KBM-7 (cell line): ENCODE measurements at regions not wholly inside any gene's neighbourhood (a gene's known extent, or its start where the extent isn't known, plus 50 kb on each side); places are given as distances from the start of the nearest gene placed in this dataset.

Experiments used
- DNase-seq: peaks from one replicate; pipeline ENCODE4 v3.0.0-alpha.2; 2015
- in situ Hi-C: fragments of 300-500 bp; cut with MboI; formaldehyde crosslinking; loops from 2 replicates; pipeline ENCODE4 v1.14.3; 2020; ENCODE audit warnings: low sequenced_read_pairs, low pct_unique_long_range_greater_than_20kb, mixed read lengths

DNA sequence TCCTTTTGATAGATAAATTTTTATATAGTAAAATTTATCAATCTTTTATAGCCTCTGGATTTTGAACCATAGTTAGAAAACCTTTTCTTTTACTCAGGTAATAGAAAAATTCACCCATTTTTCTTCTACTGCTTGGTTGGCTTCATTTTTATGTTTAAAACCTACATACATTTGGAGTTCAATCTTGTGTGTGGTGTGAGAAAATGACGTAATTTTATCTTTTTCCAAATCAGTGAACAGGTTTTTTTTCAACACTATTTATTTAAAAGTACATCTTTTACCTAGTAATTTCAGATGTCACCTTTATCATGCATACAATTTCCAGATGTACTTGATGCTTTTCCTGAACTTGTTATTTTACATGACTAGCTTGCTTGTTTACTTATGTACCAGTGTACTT is 200.2 kb downstream of the TRIM36 start:
- in situ Hi-C loops: no loop called here
- DNase-seq: no peak

DNA sequence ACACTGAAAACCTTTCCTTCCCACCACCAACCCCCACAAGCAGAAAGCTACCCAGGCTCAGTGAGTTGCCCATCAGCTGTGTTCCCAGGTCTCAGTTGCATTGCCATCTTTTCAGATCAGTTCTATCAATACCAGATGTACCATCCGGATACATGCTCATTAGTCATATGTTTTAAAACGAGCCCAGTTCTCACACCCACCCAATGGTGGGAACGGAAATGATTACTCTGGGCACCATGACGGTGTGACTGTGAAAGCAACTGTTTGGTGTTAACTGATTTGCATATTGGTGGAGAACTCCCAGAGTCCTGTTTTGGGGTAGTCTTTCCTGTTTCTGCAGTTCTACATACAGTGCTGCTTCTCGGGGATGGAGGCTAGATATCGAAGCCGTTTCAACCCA is 212.3 kb downstream of the TRIM36 start:
- no peak for DNase-seq
- in situ Hi-C loops: no loop called here

DNA sequence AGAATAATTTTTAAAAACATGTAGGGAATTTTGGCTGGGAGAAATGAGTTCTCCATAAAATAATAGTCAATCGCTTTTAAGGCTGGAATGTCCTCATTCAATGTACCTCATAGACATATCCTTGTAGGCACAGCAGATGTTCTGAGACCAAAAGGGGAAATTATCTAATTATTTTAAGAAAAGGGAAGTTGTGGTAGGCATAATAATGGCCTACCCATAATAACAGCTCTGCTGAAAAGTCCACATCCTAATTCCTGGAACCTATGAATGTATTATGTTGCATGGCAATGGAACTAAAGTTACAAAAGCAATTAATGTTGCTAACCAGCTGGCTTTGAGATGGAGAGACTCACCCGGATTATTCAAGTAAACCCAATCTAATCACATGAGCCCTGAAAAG is 216.1 kb downstream of the TRIM36 start:
- peak; percentile 83 for DNase-seq
- in situ Hi-C loops: no loop called here

DNA sequence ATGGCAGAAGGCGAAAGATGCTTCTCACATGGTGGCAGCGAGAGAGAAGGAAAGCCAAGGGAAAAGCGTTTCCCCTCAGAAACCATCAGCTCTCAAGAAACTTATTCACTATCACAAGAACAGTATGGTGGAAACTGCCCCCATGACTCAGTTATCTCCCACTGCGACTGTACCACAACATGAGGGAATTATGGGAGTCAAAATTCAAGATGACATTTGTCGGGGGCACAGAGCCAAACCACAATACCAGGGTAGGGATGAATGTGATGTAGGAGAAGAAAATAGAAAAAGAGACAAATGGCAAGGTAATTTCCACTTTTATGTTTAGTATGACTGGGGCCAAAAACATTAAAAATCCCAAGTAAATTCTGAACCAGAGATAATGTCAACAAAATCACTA is 216.8 kb downstream of the TRIM36 start:
- DNase-seq: peak; percentile 64
- in situ Hi-C loops: no loop called here

DNA sequence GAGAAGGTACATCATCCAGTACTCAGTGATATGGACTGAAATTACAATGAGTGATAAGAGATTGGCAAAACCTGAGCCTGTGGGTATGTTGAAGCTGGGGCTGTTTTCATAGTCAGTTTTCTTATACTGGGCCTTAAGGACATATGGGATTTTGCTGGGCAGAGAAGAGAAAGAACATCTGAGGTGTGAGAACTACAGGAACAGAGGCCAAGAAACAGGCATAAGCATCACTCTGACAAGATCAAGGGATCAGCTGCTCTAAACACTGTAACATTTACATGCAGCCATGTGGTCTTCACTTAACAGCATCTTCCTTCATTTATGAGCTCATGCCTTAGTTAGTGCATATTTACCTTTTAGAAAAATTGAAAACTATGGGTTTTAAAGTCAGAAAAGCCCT is 220.0 kb downstream of the TRIM36 start:
- in situ Hi-C loops: no loop called here
- DNase-seq: no peak

DNA sequence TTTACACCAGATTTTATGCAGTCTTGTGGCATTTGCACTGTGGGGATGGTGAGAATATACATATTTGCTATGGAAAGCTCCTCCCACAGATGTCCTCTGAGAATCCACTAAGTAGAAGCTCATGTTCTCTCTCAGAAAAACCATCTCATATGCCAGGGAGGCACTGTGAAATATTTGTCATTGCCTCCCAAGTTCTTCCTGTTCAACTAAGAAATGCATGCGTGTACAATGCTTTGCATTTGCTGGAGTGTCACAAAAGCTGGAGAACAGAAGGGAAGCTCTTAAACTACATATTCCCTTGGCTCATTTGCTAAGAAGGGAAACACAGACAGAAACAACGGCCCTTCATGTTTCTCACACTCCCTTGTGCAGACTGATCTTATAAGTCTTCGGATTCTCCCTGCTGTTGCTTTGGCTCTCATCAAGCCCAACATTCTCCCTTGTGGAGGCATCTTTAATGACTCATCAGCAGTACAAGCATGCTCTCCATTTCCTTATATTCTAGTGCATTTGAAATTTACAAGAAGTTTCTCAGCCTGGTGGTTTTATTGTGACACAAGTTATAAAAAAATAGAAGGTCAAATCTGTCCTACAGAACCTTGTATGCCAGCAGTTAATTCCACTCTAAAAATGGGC is 220.6 kb downstream of the TRIM36 start:
- no peak for DNase-seq

DNA sequence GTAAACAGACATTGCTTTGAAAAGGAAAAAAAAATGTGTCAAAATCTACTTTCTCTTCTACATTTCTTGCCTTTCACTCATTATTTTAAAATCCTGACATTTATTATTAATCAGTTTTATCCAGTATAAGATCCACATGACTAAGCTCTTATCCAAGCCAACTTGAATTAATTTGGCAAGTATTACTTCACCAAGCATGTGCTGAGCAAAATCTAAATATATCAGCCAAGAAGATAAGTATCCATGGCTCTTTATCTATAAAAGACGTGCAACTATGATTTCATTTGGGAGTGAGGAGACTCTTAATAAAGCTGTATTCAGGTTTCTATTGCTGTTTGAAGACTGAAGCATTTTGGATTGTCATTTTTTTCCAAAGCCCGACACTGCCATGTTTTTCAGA is 221.3 kb downstream of the TRIM36 start:
- in situ Hi-C loops: no loop called here
- no peak for DNase-seq

More for the DNA sequence above, 220.6 kb downstream of the TRIM36 start:
- in situ Hi-C loops: no loop called here

DNA sequence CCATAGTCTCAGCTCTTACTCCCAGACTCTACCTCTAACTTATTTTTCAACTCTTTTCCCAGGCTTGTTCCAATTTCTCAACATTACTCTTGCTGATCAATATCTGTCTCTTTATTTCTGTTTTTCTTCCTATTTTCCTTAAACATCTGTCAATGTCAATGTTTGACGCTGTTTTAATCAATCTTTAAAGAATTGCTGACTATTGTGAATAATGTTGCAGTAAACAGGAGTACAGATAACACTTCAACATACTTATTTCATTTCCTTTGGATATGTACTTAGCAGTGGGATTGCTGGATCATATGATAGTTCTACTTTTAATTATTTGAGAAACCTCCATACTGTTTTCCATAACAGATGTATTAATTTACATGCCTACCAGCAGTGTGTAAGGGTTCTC is 229.0 kb downstream of the TRIM36 start:
- in situ Hi-C loops: no loop called here
- DNase-seq: no peak

DNA sequence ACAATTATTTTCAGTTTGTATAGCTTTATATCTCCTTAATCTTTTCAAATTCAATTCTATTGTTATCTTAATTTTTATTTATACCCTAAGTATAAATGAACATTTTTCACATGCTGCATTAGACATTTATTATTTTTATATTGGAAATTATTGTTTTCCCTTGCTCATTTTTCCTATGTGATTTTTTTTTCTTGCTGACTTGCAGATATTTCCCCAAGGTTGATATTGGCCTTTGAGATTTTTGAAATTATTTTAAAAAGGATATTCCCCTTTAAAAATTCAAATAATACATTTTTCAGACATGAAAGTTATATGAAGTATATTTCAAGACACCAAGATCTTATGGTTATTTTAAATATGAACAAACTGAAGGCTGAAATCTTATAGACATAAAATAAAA is 234.2 kb downstream of the TRIM36 start:
- in situ Hi-C loops: no loop called here
- DNase-seq: no peak

DNA sequence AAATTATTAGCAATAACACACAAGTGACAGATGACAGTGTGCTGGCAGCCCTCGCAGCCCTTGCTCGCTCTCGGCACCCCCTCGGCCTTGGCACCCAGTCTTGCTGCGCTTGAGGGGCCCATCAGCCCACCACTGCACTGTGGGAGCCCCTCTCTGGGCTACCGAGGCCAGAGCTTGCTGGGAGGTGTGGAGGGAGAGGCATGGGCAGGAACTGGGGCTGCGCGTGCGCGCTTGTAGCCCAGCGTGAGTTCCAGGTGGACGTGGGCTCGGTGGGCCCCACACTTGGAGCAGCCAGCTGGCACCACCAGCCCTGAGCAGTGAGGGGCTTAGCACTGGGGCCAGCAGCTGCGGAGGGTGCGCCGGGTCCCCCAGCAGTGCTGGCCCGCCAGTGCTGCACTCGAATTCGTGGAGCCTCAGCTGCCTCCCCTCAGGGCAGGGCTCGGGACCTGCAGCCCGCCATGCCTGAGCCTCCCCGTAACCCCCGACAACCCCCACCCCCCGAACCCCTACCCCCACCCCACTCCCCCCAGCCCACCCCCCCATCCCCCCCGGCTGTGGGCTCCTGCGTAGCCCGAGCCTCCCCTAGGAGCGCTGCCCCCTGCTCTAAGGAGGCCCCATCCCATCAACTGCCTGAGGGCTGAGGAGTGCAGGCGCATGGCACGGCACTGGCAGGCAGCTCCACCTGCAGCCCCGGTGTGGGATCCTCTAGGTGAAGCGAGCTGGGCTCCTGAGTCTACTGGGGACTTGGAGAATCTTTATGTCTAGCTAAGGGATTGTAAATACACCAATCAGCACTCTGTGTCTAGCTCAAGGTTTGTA is 240.9 kb downstream of the TRIM36 start:
- in situ Hi-C loops: no loop called here
- DNase-seq: no peak

DNA sequence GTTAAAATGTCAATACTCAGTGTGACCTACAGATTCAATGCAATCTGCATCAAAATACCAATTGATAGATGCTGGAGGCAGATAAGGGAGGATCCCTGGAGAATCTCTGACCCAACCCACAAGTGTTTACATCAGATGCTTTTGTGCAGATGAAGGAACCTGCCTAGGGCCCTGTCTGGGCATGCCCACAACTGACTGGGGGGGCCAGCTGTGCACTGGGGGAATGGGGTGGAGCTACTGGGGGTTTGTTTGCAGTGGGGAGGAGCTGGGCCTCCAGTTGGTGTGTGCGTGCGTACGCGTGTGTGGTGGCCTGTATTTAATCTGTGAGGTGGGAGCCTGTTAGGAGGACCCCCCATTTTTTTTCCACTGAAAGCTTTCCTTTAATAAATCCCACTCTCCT is 244.9 kb downstream of the TRIM36 start:
- in situ Hi-C loops: no loop called here
- peak; percentile 43 for DNase-seq

DNA sequence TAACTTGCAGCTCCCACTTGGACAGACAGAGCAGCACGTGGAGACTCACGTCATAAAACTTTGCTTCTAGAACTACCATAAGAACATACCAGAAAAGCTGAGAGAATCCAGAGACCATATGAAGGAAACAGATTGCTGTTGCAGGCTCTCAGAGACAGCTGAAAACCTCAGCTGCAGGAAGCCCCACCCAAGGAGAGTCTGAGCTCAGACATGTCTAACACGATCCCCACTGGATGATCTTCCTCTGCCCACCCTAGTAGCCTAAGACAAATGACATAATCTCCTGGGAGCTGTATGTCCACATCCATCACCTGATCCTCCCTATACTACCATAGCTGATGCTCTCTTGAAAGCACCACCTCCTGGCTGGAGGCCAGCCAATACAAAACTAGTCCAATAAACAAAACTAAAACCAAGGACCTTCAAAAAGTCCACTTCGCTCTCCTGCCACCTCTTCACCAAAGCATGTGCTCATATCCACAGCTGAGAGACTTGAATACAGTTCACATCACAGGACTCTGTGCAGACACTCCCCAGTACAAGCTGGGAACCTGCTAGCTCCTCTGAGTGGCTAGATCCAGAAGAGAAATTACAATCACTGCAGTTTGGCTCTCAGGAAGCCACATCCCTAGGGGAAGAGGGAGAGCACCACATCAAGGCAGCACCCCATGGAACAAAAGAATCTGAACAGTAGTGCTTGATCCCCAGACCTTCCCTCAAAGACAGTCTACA is 257.4 kb downstream of the TRIM36 start:
- in situ Hi-C loops: no loop called here
- DNase-seq: no peak

DNA sequence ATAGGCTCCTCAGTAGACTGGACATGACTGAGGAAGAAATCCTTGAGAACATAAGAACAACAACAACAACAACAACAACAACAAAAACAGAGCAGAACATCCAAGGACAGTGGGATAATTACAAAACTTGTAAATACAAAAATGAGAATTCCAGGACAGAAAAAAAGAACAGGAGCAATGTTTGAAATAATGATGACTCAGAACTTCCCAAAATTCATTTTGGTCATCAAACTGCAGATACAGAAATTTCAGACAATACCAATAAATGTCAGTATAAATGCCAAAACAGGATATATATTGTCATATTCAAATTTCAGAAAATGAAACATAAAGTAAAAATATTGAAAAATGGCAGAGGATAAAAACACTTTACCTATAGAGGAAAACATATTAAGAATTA is 259.0 kb downstream of the TRIM36 start:
- no peak for DNase-seq
- in situ Hi-C loops: no loop called here

DNA sequence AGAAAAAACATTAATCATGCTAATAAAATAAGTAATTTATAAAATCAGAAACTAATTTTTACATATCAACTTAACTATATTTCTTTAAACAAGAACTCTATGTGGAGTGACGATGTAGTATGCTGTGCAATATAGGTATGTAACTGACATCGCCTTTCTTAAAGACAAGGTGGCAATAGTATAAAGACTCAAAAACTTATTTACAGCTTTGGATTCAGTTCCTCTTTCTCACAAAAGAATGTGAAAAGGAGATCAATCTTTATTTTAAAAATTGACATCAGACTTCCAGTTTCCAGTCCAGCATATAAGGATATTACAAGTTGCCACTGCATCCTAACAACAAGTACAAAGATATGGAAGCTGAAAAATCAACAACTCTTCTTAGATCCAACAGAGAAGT is 260.3 kb downstream of the TRIM36 start:
- in situ Hi-C loops: no loop called here
- DNase-seq: no peak

DNA sequence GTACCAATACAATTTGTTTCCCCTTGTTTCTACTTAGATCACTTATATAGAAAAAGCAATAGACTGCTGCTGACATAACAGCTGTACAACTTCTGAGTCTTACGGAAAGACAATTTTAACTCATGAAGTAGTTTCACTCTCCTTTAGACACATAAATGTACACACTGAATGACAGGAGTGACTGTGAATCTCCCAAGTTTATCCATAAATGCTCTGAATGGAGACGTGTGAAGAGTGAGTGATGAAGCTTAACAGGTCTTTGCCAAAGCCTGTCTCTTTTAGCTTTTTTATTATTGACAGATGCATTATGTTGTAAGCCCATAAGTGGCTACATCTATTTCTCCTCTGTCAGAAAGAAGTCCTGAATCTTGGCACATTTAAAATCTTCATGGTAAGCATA is 265.9 kb downstream of the TRIM36 start:
- in situ Hi-C loops: no loop called here
- no peak for DNase-seq

DNA sequence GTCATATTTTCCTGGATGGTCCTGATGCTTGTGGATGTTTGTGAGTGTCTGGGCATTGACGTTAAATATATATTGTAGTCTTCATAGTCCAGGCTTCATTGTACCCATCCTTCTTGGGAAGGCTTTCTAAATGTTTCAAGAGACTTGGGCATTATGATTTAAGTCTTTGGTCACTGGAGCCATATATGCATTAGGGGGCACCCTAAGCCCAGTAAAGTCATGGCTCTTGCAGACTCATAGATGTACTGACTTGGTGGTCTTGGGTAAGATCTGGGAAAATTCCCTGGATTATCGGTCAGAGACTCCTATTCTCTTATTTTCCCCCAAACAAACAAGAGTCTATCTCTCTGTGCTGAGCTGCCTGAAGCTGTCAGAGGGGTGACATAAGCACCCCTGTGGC is 271.1 kb downstream of the TRIM36 start:
- in situ Hi-C loops: no loop called here
- DNase-seq: peak; percentile 58

DNA sequence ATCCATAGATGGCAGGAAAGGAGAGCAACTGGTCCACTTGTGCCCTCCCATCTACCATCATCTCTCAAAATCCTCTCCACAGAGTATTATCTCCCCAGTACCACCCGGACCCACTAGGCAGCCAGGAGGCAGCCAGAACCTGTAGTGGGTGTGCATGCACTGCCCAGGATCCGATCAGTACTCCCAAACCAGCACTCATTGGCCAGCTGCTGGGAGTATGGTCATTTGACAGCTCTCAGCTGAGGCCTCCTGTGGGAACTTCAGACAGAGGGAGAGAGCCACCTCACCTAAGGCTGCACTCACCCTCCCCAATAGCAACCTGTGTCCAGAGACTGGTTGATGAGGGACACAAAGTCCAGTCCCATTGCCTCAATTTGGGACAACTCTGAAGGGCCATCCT is 286.0 kb downstream of the TRIM36 start:
- no peak for DNase-seq
- in situ Hi-C loops: no loop called here

DNA sequence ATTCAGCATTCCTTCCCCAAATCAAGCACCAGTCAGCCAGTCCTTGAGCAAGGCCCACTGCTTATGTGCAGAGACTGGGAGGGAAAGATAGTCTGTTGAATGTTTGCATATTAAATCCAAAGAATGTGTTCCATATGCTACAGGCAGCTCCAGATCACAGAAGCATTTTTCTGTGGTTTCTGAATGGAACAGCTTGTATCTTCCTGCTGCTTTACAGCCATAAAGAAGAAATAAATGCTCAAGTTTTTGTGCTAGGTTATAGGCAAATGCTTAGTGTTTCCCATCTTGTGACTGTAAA is 310.3 kb downstream of the TRIM36 start:
- in situ Hi-C loops: no loop called here

DNA sequence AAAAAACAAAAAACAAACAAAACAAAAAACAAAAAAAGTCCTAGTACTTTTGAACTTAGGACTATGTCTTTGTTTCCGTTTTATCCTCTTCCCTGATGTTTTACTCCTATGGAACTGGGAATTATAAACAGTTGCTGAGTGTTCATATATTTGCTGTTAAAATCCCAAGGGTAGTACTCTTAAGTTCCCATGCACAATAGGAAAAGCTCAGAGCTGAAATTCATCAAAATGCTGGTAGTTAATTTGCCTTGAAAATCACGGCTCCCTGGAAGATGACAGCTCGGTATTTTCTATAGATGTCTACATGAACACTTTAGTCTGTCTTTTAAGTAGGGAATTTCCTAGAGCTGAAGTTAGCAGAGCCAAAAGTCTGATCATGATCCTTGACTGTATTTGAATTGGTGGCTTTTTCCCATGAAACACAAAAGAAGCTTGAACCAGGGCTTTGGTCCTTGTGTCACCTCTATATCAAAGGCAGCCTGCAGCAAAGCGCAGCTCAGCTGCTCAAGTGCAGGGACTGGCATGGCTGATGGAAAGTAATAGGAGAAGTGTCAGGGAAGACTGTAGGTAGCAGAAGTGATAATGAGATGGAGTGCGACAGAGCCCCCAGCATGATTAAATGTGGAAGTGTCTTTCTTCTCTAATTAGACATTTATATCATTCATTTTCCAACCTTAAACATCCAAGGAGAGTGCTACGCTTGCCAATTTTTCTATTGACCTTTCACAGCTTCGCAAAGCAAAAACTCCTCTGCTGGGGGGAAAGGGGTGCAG is 310.9 kb downstream of the TRIM36 start:
- in situ Hi-C loops: no loop called here
- DNase-seq: peak; percentile 20

More for the DNA sequence above, 310.3 kb downstream of the TRIM36 start:
- DNase-seq: no peak
